ENCODE measurements at regions not wholly inside any gene's neighbourhood (a gene's known extent, or its start where the extent isn't known, plus 50 kb on each side); places are given as distances from the start of the nearest gene placed in this dataset.

DNA sequence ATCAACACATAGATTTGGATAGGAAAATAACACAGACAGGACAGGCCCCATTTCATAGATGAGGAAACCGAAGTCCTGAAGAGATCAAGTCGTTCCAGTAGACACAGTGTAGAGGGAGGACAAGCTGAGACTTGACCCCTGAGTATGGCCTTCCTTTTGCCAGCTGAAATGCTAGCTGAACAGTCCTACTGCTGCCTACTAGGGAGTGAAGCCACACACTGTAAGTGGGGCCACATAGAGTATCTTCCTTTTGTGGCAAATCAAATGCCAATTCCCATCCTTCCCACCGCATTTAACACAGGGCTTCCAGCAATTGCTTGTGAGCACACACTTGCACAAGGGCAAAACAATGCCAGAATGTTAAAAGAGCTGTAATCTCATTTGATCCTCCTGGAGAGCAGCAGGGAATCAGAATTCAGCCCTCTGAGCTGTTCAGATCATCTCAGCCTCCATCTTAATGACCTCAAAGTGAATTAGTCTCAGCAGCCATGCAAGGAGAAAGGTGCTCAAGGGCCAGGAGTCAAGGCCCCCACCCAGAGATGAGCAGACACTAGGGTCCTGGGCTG, 380.5 kb downstream of the EMP1 start:
- TF ChIP-seq, protein P1, sequence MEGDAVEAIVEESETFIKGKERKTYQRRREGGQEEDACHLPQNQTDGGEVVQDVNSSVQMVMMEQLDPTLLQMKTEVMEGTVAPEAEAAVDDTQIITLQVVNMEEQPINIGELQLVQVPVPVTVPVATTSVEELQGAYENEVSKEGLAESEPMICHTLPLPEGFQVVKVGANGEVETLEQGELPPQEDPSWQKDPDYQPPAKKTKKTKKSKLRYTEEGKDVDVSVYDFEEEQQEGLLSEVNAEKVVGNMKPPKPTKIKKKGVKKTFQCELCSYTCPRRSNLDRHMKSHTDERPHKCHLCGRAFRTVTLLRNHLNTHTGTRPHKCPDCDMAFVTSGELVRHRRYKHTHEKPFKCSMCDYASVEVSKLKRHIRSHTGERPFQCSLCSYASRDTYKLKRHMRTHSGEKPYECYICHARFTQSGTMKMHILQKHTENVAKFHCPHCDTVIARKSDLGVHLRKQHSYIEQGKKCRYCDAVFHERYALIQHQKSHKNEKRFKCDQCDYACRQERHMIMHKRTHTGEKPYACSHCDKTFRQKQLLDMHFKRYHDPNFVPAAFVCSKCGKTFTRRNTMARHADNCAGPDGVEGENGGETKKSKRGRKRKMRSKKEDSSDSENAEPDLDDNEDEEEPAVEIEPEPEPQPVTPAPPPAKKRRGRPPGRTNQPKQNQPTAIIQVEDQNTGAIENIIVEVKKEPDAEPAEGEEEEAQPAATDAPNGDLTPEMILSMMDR (IDR thresholded peaks at IDR 0.05), result no peak
- H3K36me3 Mint-ChIP-seq (ENCODE audit: unreplicated experiment), result no peaks in the 10 kb centered on the region
- DNase-seq (ENCODE audit: extremely low spot score, unreplicated experiment), result no peak
- H3K9me3 Mint-ChIP-seq (ENCODE audit: unreplicated experiment), result no peaks in the 10 kb centered on the region
- no peaks in the 10 kb centered on the region for H3K27me3 Mint-ChIP-seq (ENCODE audit: unreplicated experiment)
- no peak overlapping the region for H3K27ac Mint-ChIP-seq (ENCODE audit: unreplicated experiment)
- H3K4me3 Mint-ChIP-seq (ENCODE audit: unreplicated experiment), result no peak overlapping the region
- H3K4me1 Mint-ChIP-seq (ENCODE audit: unreplicated experiment), result no peaks in the 10 kb centered on the region

DNA sequence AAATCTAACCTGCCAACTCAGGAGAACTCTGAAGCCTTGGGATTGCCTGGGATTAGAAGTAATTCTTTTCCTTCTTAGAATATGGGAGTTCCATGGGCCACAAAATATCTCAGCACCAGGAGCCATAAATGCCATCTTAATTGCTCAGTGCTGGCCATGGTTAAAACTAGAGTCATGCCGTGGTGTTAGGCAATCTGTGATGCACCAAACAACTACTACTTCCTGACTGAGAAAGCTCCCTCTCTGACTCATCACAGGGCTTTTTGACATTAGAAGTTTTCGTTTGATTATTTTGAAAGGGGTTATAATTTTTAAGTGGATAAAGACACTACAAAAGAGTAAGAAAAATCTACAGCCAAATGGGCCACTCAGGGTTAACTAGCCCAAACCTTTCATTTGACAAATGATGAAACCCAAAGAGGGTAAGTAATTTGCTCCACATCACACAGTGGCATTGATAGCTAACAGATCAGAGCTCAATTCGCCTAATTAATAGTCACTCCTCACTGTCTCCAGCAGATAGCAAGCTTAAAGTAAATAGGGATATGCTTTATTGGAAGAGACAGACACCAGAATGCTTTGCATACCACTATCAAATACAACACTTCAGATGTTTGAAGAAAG, 377.3 kb downstream of the EMP1 start:
- no peak for DNase-seq (ENCODE audit: extremely low spot score, unreplicated experiment)
- TF ChIP-seq, protein P1 (IDR thresholded peaks at IDR 0.05), result no peak
- Mint-ChIP-seq H3K36me3 (ENCODE audit: unreplicated experiment) (no peaks in the 10 kb centered on the region), H3K4me1 (ENCODE audit: unreplicated experiment) (no peaks in the 10 kb centered on the region), H3K27me3 (ENCODE audit: unreplicated experiment) (no peaks in the 10 kb centered on the region), H3K4me3 (ENCODE audit: unreplicated experiment) (no peak overlapping the region), H3K27ac (ENCODE audit: unreplicated experiment) (no peak overlapping the region), H3K9me3 (ENCODE audit: unreplicated experiment) (no peaks in the 10 kb centered on the region)

DNA sequence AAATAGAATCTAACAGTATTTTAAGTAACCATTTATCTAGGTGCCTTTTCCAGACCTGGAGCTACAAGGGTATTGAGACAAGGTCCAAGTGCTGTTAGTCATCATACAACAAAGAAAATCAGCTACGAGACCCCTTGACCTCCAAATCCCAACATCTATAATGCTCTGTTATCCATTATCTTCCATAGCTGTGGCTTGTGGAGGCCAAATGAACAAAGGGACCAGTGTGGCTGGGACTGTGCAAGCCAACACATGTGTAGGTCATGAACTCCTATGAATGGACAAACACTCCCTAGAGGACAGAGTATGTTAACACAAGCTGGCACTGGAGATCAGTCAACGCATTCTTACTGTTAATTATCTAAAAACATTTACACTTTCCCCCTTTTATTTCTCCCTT, 374.5 kb downstream of the EMP1 start:
- TF ChIP-seq, protein P1 (IDR thresholded peaks at IDR 0.05), result no peak
- no peaks in the 10 kb centered on the region for H3K4me1 Mint-ChIP-seq (ENCODE audit: unreplicated experiment)

DNA sequence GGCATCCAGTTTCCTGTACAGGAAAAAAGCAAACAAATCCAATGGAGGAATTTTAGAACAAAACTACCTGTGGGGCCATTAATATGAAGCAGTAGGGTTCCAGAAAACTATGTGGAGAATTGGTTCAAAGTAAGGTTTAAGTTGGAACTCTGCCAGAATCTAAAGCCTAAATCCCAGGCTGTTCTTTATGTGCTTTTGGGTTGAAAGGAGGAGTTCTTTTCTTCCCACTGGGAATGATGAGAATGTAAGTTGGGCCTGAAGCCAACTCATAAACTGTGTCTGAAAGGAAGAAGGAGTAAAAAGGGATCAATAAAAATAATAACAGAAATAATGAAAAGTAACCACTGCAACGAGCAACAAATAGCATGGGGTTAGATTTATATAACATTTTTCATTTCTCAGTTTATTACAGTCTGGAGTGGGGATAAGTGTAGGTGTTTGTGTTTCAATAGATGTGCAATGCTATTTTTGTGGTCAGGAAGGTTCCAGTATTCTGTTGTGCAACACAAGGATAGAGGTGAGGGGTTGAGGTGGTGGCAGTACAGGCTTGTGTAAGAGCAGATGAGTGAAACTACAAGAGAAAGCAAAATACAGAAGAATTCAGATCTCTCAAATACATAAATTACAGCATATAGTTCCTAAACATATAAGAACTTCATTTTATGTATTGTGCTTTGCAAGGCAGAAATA, 373.6 kb downstream of the EMP1 start:
- Mint-ChIP-seq H3K27ac (ENCODE audit: unreplicated experiment) (no peak overlapping the region), H3K27me3 (ENCODE audit: unreplicated experiment) (no peaks in the 10 kb centered on the region), H3K4me3 (ENCODE audit: unreplicated experiment) (no peak overlapping the region), H3K4me1 (ENCODE audit: unreplicated experiment) (no peaks in the 10 kb centered on the region), H3K9me3 (ENCODE audit: unreplicated experiment) (no peaks in the 10 kb centered on the region), H3K36me3 (ENCODE audit: unreplicated experiment) (no peaks in the 10 kb centered on the region)
- no peak for DNase-seq (ENCODE audit: extremely low spot score, unreplicated experiment)
- TF ChIP-seq, protein P1 (IDR thresholded peaks at IDR 0.05), result no peak

More for the DNA sequence above, 374.5 kb downstream of the EMP1 start:
- H3K27me3 Mint-ChIP-seq (ENCODE audit: unreplicated experiment), result no peaks in the 10 kb centered on the region
- no peaks in the 10 kb centered on the region for H3K36me3 Mint-ChIP-seq (ENCODE audit: unreplicated experiment)
- no peak overlapping the region for H3K4me3 Mint-ChIP-seq (ENCODE audit: unreplicated experiment)
- no peak overlapping the region for H3K27ac Mint-ChIP-seq (ENCODE audit: unreplicated experiment)
- DNase-seq (ENCODE audit: extremely low spot score, unreplicated experiment), result no peak
- no peaks in the 10 kb centered on the region for H3K9me3 Mint-ChIP-seq (ENCODE audit: unreplicated experiment)

DNA sequence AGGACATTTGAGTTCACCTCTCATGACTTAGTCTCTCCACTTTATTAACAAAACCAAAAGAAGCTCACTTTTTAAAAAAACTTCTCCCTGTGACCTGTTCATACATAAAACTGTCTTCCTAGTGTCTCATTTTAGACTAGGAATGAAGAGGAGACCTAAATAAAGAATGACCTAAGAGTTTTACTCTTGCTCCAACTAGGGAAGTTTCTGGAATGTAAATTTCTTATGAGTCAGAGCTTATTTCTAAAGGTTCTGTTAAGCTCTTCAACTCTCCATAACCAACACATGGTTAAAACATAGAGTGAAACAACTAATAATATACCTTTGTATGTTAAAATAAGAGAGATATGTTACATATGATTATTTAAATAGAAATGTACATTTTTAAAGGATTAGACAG, 369.8 kb downstream of the EMP1 start:
- Mint-ChIP-seq H3K27me3 (ENCODE audit: unreplicated experiment) (no peaks in the 10 kb centered on the region), H3K9me3 (ENCODE audit: unreplicated experiment) (peaks cover 5% of the 10 kb centered on the region), H3K4me1 (ENCODE audit: unreplicated experiment) (no peaks in the 10 kb centered on the region), H3K27ac (ENCODE audit: unreplicated experiment) (no peak overlapping the region), H3K4me3 (ENCODE audit: unreplicated experiment) (no peak overlapping the region), H3K36me3 (ENCODE audit: unreplicated experiment) (no peaks in the 10 kb centered on the region)
- TF ChIP-seq, protein P1 (IDR thresholded peaks at IDR 0.05), result no peak
- no peak for DNase-seq (ENCODE audit: extremely low spot score, unreplicated experiment)

All from osteocyte (in vitro differentiated cells).